Urothelium cell line (cell line): ENCODE measurements at regions not wholly inside any gene's neighbourhood (a gene's known extent, or its start where the extent isn't known, plus 50 kb on each side); places are given as distances from the start of the nearest gene placed in this dataset.

Experiments used
- DNase-seq: peaks from one replicate; pipeline ENCODE4 v3.0.0; 2011; ENCODE audit warnings: low spot score, mixed read lengths
- FAIRE-seq: peaks from 2 replicates; lab custom pipeline; 2011; peaks lifted over from hg19 to GRCh38; lab: Jason Lieb, UNC

DNA sequence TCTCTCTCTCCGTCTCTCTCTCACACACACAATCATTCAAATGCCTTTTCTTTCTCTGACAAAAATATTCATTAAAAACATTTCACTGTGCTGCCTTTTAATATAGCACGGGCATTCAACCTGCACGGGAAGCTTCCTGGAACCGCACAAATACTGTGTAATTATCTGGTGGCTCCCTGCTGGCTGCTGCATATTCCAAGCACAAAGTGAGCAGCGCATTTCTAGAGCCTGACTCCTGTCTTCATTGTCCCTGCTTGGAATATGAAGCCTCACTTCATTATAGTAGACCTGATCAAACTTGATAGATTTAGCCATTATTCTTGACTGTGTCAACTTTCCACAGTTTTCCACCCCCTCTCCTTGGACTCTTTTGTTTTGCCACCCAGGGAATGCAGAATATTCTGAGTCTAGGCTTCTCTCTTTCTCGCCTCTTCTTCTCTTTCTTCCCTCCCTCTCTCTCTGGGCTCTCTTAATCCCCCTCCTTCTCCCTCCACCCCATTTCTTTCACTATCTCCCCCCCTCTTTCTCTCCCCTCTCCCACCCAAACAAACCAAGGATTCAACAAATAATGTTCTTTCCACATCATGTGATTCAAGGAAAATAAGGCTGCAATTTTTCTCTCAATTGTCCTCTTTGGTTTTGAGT lies 672.1 kb upstream of the FANCL start:
- no peak for DNase-seq
- no peak for FAIRE-seq

DNA sequence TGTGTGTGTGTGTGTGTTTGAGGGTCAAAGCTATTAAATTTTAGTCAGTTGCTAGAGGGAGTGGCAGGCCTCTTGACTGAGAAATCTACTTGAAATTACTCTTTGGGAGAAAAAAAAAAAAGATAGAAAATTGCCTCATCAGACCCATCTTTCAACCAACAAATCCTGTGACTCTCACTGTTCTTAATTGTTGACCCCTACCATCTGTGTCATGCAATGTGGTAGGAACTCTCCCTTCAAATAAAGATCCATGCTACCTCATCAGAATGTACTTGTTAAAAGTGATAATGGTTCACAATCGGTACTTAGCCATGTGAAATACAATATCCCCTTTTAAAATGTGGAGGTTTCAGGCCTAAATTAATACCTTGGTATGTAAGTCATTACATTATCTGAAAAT lies 670.8 kb upstream of the FANCL start:
- FAIRE-seq (no peak), DNase-seq (no peak)

GRCh38 chr2:58908501-58909154 lies 667.5 kb upstream of the FANCL start:
- FAIRE-seq = peak; percentile 98
- no peak for DNase-seq

GRCh38 chr2:58907644-58908043 lies 666.5 kb upstream of the FANCL start:
- DNase-seq (no peak), FAIRE-seq (no peak)

DNA sequence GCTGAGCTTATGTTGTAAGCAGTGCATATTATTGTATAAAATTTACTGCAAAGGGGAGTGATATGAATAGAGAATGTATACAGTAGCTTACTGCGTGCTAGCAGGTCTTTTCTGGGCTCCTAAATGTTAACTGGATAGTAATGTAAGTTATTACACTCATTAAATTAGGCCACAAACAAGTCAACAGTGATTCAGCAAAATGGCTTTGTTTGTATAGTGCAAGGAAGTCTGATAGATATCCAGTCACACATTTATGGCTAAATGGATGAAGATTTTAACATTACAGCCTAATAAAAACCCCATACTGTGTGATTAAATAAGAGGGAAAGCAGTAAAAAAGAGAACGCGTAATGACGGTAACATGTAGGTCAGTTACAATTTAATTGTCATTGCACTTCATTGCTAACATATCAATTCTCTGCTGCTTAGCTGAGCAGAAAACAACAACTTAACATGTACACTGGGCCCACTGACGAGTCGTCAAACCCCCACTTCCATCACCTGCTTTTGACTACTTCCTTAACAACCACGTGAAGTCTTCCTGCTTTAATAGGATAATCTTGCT lies 665.0 kb upstream of the FANCL start:
- DNase-seq = no peak
- FAIRE-seq = peak; percentile 23

DNA sequence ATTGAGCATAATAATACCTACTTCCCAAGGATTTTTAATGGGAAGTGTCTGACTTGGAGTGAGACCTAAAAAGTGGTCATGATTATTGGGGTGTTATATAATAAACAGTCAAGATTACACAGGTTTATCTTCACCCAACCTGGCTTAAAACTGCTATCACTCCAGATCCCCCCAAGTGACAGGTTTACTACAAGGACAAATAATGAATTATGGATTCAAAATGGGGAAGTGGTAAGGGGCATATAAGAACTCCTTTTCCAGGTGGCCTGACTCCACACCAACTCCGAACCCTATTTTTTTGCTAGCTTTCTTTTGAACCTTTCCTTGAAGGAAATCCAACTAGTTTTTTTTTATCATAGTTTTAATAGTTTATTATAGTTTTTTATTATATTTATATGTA lies 663.0 kb upstream of the FANCL start:
- FAIRE-seq (no peak), DNase-seq (no peak)

GRCh38 chr2:58903427-58903826 lies 662.3 kb upstream of the FANCL start:
- DNase-seq (no peak), FAIRE-seq (no peak)

GRCh38 chr2:58900246-58901027 lies 659.3 kb upstream of the FANCL start:
- FAIRE-seq (no peak), DNase-seq (no peak)

GRCh38 chr2:58899692-58900091 lies 658.6 kb upstream of the FANCL start:
- DNase-seq = no peak
- FAIRE-seq = no peak

- FAIRE-seq (no peak), DNase-seq (no peak)
Observed at GRCh38 chr2:58896638-58897037, 655.5 kb upstream of the FANCL start.

DNA sequence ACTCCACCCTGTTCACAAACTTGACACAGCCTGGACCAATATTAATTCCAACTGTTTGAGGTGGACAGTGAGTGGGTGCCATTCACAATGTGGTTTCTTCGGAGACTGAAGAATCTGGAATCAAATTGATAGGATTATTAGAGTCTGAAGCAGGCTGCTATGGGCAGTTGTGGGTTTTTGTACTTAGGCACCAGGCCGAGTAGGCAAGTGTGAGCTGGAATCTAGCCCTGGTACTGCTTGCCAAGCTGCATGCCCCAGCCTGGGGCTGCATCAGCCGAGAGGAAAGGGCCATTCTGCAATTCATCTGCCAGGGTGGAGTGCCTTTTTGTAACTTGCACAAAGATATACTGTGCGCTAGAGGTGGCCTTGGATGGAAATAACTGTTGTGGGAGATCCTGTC lies 654.7 kb upstream of the FANCL start:
- DNase-seq = no peak
- FAIRE-seq = no peak

DNA sequence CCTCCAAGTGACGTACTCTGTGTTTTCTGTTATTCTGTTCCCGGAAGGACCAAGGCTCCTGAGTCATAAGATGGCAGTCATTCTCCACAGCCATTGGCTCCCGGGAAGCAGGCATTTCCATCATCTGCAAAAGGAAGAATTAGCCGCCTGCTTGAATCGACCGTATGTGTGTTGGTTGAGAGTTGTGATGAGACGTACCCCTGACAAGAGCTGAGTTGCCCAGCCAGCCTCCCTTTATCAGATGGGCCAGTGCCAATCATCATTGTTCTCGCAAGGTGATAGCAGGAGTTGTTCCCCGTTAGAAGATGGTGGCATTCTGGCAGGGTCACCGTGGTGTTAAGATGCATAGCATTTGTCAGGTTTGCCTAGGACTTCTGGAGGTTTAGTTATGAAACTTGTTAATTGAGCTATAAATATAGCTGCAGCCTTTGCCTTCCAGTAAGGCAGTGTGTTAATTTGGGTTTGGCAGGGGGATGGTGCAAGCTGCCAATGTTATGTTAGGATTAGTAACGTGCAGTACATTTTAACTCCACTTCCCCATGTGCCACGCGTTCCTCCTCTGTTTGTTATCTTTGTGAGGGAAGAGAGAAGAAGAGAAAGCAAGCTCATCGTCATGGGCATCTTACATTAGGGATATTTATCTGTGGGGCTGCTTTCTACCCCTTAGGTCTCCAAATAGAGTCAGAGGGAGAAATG lies 652.7 kb upstream of the FANCL start:
- FAIRE-seq = no peak

DNA sequence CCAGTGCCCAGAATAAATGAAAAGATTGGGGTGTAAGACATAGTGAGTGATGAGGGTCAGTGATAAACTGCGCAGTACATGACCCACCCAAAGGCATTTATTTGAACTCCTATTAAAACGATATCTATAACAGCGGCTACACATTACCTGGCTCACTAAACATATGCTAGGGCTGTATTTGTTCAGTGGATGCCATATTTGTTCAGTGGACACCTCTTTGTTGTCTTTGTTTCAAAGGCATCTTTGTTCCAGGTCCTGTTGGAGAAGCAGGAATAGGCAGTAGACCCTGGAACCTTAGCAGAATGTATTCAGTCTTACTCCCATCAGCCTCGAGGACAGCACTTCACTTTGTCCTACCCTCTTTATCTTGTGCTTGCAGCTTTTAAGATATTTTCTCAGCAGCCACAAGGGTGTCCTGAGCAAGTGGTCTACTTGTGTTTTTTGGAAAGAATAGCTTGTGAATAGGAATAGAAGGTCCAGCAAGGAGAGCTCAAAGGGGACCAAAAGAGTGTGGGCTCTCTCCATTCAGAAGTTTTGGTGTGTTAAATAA lies 650.8 kb upstream of the FANCL start:
- FAIRE-seq (no peak), DNase-seq (no peak)

More for the DNA sequence above, 652.7 kb upstream of the FANCL start:
- no peak for DNase-seq

- DNase-seq (no peak), FAIRE-seq (no peak)
Observed at GRCh38 chr2:58890865-58891525, 649.9 kb upstream of the FANCL start.

DNA sequence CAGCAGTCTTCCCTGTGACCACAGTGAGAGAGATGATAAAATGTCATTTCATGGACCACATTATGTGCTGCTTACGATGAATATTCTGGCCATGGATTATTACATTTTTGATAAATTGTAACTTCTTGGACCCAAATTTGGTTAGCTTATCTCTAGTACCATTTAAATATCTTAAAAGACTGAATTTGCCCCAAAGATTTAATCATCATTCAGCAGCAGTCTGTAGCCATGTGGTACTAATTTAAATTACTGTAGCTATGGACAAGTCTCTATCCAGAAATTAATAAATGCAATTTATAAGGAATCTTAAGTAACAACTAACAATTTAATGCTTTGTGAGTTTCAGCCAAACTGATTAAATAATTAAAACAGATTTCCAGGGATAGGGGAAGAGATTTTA lies 644.9 kb upstream of the FANCL start:
- DNase-seq (no peak), FAIRE-seq (no peak)

- no peak for FAIRE-seq
- no peak for DNase-seq
Observed at GRCh38 chr2:58879834-58880233, 638.7 kb upstream of the FANCL start.

- FAIRE-seq (no peak), DNase-seq (no peak)
Observed at GRCh38 chr2:58878778-58879177, 637.7 kb upstream of the FANCL start.

DNA sequence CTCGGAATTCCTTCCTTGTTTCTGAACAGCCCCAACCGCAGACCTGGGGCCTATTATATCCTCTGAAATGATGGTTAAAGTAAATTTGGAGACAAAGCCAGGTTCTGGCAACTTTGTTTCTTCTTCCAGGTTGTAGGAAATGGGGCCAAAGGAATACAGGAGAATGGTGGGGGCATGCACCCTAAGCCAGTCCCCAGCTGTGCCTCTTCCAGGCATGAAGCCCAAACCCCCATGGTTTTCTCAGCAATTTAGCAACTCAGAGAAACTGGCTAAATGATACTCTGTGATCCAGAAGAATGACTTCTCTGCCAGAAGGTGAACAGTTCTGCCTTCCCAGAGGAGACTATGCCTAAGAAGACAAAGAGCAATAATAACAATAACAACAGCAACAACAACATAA lies 635.0 kb upstream of the FANCL start:
- DNase-seq (no peak), FAIRE-seq (no peak)

DNA sequence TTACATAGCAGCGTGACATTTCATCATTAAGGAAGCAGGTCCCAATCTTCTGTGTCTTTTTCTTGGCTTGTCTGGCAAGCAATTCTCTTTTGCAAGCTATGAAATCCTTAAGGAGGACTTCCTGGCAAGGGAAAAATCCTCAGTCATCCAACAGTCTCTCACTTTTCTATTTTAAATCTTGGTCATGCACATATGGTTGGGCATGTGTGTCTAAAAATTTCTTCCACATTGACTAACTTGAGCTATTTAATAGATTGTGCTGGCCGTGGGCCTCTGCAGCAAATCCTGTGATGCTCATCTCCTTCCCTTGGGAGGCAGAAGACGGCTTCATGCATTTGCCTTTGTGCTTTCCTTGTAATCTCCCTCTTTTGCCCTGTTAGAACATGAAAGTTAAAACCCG lies 634.3 kb upstream of the FANCL start:
- FAIRE-seq = no peak
- DNase-seq = no peak

GRCh38 chr2:58871469-58872142 lies 630.5 kb upstream of the FANCL start:
- no peak for FAIRE-seq

More at GRCh38 chr2:58871469-58872142, 630.5 kb upstream of the FANCL start:
- no peak for DNase-seq
